NCI-H2227 treated with DMSO at 0.1 percent for 48 hours (cell line): ENCODE measurements at regions not wholly inside any gene's neighbourhood (a gene's known extent, or its start where the extent isn't known, plus 50 kb on each side); places are given as distances from the start of the nearest gene placed in this dataset.

ENCODE experiments used
- DNase-seq: peaks from one replicate; lab custom pipeline; 2025; lab: John Stamatoyannopoulos, UW

DNA sequence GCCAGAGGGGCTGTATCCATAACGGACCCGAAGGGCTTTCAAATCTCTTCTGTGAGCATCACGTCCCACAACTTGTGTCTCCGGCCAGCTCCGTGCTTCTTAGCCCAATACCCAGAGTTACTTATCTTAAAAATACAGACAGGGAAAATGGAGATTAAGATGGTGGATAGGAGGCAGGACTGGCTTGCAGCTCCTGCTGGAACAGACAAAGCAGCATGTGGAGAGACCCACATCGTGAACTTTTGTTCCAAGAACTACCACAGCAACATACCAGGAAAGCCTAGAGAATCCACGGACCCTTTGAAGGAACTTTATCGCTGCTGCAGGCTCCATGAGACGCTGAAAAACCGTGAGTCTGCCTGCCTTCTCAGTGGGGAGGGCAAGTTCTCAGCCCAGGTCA, 113.7 kb downstream of the RNASET2 start:
- no peak for DNase-seq

DNA sequence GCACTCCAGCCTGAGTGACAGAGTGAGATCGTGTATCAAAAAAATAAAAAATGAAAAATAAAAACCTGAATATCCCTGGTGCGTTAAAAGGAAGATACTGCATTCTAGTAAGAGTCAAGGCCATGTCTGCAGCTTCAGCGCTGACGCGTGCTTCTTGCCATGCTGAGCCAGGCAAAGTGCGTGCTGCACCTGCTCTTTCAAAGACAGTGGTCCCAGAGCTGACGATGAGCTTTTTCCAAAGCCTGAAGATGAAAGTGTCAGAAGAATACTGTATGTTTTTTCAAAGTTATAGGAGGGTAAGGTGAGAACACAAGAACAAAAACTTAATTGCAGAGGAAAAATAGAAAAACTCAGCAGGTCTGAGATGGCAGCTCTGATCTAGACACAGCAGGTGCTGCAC, 115.1 kb downstream of the RNASET2 start:
- no peak for DNase-seq

- no peak for DNase-seq
Measured at GRCh38 chr6:166839569-166839968, 116.8 kb downstream of the RNASET2 start.

DNA sequence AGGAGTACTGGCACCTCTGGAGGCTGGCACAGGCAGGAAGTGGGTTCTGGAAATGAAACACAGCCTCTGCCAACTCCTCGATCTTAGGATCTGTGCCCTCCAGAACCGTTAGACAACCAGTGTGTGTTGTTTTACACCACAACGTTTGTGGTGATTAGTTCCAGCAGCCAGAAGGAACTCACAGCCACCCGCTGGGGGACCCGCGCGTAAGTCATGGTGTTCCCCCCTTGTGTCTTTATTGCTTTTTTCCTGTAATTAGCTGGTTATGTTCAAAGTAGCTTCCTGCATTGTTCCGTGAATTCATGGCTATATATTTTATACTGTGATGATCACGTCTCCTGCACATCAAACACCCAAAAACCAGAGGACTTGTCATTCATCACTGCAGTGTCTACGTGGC, 117.4 kb downstream of the RNASET2 start:
- no peak for DNase-seq

- DNase-seq: no peak
Measured at GRCh38 chr6:166836785-166837718, 119.3 kb downstream of the RNASET2 start.

GRCh38 chr6:166834049-166834448, 122.3 kb downstream of the RNASET2 start:
- DNase-seq: no peak

DNA sequence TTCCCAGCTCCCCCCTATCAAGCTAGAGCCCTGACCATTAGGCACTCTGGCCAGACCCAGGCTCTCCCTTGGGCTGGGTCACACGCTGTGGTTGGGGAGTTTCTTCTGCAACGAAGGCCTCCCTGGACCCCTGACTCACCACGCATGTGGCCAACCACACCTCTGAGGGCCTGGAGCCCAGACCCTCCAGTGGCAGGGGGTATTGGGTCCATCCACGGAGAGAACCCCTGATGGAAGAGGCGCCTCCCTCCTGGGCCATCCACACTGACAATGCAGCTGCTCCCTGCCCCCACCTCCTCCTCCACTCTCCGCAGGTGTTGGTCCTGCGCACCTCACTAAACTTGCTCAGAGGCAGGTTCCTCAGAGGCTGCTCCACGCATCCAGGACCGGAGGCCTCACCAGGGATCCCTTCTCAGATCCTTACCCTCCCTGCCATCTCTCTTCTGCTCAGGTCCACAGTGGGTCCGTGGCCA, 125.4 kb downstream of the RNASET2 start:
- DNase-seq: no peak

DNA sequence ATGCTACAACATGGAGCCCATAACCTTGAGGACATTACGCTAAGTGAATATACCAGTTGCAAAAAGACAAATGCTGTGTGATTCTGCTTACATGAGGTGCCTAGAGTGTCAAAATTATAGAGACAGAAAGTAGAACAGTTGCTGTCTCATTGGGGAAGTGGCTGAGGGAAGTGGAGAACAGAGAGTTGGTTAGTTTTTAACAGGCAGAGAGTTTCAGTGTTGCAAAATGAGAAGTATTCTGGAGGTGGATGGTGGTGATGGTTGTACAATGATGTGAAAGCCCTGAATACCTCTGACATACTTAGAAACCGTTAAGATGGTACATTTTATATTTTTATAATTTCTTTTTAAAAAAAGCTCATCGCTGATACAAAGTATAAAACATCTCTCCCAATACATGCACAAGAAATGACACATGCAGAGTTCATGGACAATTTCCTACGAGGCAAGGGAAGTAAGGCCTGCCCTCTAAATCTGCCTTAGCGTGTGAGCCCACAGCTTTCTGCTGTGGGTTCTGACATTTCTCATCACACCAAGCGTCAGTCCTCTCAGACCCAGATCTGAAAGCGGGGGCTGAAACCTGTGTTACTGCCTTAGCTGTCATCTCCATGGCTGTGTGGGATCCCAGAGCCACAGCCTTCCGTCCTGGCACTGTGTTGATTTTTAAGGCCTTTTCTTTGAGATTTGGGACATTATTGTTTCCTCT, 126.0 kb downstream of the RNASET2 start:
- DNase-seq: no peak

- no peak for DNase-seq
Measured at GRCh38 chr6:166826264-166826663, 130.1 kb downstream of the RNASET2 start.

GRCh38 chr6:166825553-166826145, 130.7 kb downstream of the RNASET2 start:
- no peak for DNase-seq

- DNase-seq: no peak
Measured at GRCh38 chr6:166824880-166825250, 131.5 kb downstream of the RNASET2 start.

DNA sequence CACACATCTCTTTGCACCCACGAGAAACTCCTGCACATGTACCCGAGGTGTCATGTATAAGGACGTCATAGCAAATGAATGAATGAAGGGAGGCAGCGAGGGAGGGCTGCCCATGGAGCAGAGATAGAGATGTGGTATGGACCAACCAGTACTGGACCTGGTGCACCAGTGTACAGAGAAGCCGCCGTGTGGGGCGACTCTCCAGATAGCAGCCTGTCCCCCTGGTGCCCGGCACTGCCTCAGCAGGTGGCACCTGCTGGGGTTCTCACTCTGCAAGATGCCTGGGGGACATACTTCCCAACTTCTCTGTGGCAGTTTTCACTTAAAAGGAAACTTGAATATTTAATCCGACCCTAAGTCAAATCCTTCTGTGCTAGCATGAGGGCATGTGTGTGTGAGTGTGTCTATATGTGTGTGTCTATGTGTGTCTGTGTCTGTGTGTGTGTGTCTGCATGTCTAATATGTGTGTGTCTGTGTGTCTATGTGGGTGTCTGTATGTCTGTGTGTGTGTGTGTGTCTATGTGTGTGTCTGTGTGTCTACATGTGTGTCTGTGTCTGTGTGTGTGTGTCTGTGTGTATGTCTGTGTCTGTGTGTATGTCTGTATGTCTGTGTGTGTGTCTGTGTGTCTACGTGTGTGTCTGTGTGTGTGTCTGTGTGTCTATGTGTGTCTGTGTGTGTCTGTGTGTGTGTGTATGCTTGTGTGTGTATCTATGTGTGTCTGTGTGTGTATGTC, 132.0 kb downstream of the RNASET2 start:
- no peak for DNase-seq

DNA sequence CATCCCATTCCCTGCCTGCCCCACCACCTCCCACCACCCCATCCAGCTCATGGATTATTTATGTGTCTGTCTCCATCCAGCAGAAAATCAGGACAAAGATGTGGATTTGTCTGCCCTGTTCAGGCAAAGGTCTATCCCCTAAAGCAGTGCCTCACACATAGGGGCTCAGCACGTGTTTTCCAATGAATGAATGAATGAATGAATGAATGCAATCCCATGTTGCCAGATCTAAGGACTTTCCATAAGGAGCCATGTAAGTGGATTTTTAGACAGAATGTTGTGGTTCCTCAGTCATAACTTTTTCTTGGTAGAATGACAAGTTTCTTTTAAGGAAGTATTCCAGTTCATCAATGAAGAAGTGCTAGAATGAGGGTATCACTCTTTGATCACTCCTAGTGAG, 133.7 kb downstream of the RNASET2 start:
- no peak for DNase-seq

DNA sequence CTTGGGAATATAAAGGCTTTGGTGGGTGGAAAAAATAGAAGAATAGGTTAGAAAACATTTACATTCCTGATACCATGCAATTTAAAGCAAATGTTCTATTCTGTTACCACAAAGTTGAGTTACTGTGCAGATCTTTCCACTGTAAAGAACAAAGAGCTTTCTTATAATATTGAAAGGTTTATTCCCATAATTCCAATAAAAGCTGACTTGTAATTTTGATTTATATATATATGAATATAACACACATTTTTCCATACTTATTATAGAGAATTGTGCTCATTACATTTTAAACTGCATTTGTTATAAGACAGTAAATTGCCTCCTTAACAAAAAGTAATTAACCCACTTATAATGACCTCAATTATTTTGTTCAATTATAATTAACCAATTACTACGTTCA, 135.9 kb downstream of the RNASET2 start:
- DNase-seq: no peak

GRCh38 chr6:166820070-166820469, 136.3 kb downstream of the RNASET2 start:
- no peak for DNase-seq

GRCh38 chr6:166815629-166816028, 140.7 kb downstream of the RNASET2 start:
- DNase-seq: no peak

DNA sequence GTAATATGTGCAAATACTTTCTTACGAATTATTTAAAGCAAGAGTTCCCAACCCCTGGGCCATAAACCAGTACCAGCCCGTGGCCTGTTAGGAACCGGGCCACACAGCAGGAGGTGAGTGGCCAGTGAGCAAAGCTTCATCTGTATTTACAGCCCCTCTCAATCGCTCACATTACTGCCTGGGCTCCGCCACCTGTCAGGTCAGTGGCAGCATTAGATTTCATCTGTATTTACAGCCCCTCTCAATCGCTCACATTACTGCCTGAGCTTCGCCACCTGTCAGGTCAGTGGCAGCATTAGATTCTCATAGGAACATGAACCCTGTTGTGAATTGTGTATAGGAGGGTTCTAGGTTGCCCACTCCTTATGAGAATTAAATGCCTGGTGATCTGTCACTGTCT, 142.0 kb downstream of the RNASET2 start:
- DNase-seq: no peak

DNA sequence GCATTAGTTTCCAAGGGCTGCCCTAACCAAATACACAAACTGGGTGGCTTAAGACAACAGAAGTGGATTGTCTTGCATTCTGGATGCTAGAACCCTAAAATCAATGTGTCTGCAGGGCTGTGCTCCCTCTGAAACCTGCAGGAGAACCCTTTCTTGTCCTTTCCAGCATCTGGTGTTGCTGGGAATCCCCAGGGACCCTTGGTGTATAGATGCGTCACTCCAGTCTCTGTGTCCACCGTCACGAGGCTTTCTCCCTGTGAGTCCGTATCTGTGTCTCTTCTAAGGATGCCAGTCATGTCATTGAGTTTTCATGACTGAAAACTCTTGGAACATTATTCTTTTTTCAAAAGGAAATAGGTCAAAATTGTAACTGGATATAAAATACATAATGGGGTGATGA, 142.9 kb downstream of the RNASET2 start:
- no peak for DNase-seq

DNA sequence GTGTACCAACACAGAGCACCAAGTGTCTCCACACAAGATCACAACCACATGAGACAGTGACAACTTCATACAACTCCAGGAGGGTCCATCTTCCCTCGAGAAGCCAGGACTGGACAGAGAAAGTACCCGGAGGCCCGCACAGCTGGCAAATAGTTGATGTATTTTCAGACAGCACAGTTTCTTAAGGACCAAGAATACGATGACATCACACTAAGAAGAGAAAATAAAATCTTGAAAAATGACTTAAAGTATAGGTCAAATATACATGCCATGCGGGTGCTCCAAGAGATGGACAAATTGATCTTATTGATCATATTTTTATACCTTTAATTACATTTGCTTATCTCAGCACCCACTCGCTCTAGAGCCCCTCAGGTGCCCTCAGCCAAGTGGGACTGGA, 145.5 kb downstream of the RNASET2 start:
- no peak for DNase-seq

GRCh38 chr6:166809721-166810120, 146.6 kb downstream of the RNASET2 start:
- no peak for DNase-seq

DNA sequence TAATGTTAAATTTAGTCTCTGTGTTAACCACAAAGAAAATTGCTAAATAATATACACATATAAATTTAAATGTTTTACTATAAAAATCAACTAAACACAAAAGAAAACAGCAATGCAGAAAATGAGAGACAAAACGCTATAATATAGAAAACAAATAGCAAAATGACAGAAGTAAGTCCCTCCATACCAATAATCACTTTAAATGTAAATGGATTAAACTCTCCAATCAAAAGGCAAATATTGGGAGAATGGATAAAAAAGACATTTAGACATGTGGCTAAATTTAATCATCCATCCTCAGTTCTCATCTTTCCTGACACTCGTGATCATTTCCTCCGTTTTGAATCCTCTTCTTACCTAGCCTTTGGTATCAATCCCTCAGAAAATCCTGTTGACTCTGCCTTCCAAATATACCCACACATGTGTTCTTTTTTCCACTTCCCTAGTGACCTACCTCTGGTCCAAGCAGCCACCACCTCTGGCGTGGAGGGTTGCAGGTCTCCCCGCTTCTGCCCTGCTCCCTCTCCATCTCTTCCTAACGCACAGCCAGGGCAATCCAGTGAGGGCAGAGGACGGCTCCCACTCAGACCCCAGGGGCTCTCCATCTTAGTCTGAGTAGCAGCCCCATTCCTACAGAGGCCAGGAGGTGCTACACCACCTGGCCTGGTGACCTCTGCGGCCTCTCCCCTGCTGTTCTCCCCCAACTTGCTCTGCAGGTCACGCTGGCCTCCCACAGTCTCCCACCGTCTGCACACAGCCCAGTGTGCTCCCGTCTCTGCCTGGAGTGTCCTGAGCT, 149.2 kb downstream of the RNASET2 start:
- no peak for DNase-seq
